ENCODE measurements at regions not wholly inside any gene's neighbourhood (a gene's known extent, or its start where the extent isn't known, plus 50 kb on each side); places are given as distances from the start of the nearest gene placed in this dataset.
"Not testable (repeated sequence)": the region's sequence is repeated elsewhere in the genome, so short reads cannot be mapped to it uniquely, and the experiment has no call there.

GRCh38 chr4:179165000-179165738 lies 1722.9 kb upstream of the AGA start:
- no peaks in the 10 kb centered on the region for H3K4me1 ChIP-seq
- intact Hi-C loops (cut with DNase I) = no loop called here
- 84 to 88% methylated on average over 4 of the region's 4 CpGs for WGBS, 2 donors
- no peak overlapping the region for H3K4me3 ChIP-seq
- H3K27ac ChIP-seq = no peak overlapping the region
- DNase-seq (no peak), ATAC-seq (no peak)
- no peaks in the 10 kb centered on the region for H3K27me3 ChIP-seq
- peaks cover 0 to 12% (median 0%) of the 10 kb centered on the region in 11 donors for H3K9me3 ChIP-seq
- TF ChIP-seq CTCF (IDR thresholded peaks at IDR 0.05) = no peak
- H3K36me3 ChIP-seq = no peaks in the 10 kb centered on the region

GRCh38 chr4:179165862-179166261 lies 1723.6 kb upstream of the AGA start:
- WGBS, 2 donors = 35% methylated on average over 3 of the region's 3 CpGs
- Histone ChIP-seq H3K9me3 (peaks cover 0 to 17% (median 0%) of the 10 kb centered on the region in 11 donors), H3K4me3 (no peak overlapping the region), H3K4me1 (no peaks in the 10 kb centered on the region), H3K27ac (no peak overlapping the region), H3K27me3 (no peaks in the 10 kb centered on the region), H3K36me3 (no peaks in the 10 kb centered on the region)
- DNase-seq (no peak), ATAC-seq (no peak)
- TF ChIP-seq CTCF (IDR thresholded peaks at IDR 0.05) = no peak
- intact Hi-C loops (cut with DNase I) = no loop called here

- H3K36me3 ChIP-seq; H3K27ac ChIP-seq; H3K4me3 ChIP-seq; intact Hi-C loops (cut with DNase I); DNase-seq; ATAC-seq; H3K27me3 ChIP-seq; H3K4me1 ChIP-seq: not testable (repeated sequence)
- 82 to 95% methylated on average over 3 to 4 of the region's 5 CpGs for WGBS, 2 donors
- H3K9me3 ChIP-seq = peaks cover 0 to 42% (median 0%) of the 10 kb centered on the region in 11 donors
These were observed 1728.1 kb upstream of the AGA start for GRCh38 chr4:179170308-179170707.

DNA sequence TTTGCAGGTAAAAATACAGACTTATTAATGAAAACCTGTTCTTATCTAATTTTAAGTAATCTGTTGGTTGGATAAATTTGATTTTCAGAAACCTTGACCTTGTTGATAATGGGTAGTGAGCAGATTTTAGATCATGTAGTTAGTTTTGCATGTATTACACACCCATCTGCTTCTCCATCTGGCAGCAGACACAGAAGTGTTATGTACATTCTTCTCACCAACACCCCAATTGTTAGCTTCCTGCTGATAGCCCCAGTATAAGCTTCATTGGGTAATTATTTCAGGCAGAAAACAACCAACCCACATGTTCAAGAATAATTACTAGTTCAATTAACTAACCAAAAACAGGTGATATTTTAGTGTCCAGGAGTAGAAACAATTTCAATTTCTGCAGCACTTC lies 1740.5 kb upstream of the AGA start:
- H3K27me3 ChIP-seq = no peaks in the 10 kb centered on the region
- H3K9me3 ChIP-seq = peaks cover 0 to 54% (median 3%) of the 10 kb centered on the region in 11 donors
- intact Hi-C loops (cut with DNase I) = no loop called here
- TF ChIP-seq CTCF (IDR thresholded peaks at IDR 0.05) = no peak
- no peak overlapping the region for H3K4me3 ChIP-seq
- H3K4me1 ChIP-seq = no peaks in the 10 kb centered on the region
- no peak overlapping the region for H3K27ac ChIP-seq
- DNase-seq (no peak), ATAC-seq (no peak)
- H3K36me3 ChIP-seq = no peaks in the 10 kb centered on the region

DNA sequence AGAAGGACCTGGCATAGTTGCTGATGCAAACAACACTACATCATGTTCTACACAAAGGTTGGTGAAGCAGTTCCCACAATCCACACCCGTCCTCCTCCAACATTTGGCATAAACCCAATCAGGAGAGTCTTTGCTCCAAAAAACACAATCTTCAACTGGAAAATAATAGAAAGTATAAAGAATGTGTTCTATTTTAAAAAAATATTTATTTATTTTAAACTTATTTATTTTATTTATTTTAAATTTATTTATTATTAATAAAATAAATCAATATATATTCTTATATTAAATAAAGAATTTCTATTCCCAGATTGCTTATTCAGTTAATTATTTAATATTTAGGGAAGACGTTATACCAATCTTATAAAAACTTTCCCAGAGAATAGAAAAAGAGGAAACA lies 1753.7 kb upstream of the AGA start:
- TF ChIP-seq CTCF (IDR thresholded peaks at IDR 0.05) = no peak
- H3K4me3 ChIP-seq = no peak overlapping the region
- no peaks in the 10 kb centered on the region for H3K36me3 ChIP-seq
- no peaks in the 10 kb centered on the region for H3K4me1 ChIP-seq
- no peak for DNase-seq
- intact Hi-C loops (cut with DNase I) = no loop called here
- 68 to 73% methylated on average over 2 of the region's 2 CpGs for WGBS, 2 donors
- H3K27me3 ChIP-seq = no peaks in the 10 kb centered on the region
- peaks cover 0 to 15% (median 0%) of the 10 kb centered on the region in 11 donors for H3K9me3 ChIP-seq
- no peak for ATAC-seq
- no peak overlapping the region for H3K27ac ChIP-seq
